ENCODE measurements at regions not wholly inside any gene's neighbourhood (a gene's known extent, or its start where the extent isn't known, plus 50 kb on each side); places are given as distances from the start of the nearest gene placed in this dataset.

DNA sequence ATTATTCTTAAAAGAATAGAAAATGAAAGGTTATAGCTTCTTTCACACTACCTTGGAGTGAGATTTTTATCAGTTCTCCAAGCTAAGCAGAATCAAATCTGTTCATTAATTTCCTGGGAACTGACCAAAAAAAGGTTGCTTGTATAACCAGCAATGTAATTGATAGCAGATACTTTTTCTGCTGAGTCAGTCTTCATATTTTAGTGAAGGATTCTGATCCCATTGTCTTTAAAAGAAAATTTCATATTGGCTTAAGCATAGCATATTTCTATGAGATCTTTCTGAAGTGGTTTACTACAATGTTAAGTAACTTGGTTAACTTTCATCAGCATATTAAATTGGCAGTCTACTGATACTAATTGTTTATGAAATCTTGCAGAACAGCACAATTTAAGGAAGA, 338.0 kb downstream of the TMX3 start:
- TF ChIP-seq EP300 (IDR thresholded peaks at IDR 0.05; ENCODE audit: borderline replicate concordance) (no peak), RAD21 (IDR thresholded peaks at IDR 0.05; ENCODE audit: low read depth) (no peak), ZBTB7A (IDR thresholded peaks at IDR 0.05; ENCODE audit: low read depth) (no peak), YY1 (IDR thresholded peaks at IDR 0.05; ENCODE audit: low read depth) (no peak), NFIC (IDR thresholded peaks at IDR 0.05) (no peak), FOXM1 (IDR thresholded peaks at IDR 0.05; ENCODE audit: borderline replicate concordance, low read depth) (no peak)
- TF ChIP-seq, protein P1, sequence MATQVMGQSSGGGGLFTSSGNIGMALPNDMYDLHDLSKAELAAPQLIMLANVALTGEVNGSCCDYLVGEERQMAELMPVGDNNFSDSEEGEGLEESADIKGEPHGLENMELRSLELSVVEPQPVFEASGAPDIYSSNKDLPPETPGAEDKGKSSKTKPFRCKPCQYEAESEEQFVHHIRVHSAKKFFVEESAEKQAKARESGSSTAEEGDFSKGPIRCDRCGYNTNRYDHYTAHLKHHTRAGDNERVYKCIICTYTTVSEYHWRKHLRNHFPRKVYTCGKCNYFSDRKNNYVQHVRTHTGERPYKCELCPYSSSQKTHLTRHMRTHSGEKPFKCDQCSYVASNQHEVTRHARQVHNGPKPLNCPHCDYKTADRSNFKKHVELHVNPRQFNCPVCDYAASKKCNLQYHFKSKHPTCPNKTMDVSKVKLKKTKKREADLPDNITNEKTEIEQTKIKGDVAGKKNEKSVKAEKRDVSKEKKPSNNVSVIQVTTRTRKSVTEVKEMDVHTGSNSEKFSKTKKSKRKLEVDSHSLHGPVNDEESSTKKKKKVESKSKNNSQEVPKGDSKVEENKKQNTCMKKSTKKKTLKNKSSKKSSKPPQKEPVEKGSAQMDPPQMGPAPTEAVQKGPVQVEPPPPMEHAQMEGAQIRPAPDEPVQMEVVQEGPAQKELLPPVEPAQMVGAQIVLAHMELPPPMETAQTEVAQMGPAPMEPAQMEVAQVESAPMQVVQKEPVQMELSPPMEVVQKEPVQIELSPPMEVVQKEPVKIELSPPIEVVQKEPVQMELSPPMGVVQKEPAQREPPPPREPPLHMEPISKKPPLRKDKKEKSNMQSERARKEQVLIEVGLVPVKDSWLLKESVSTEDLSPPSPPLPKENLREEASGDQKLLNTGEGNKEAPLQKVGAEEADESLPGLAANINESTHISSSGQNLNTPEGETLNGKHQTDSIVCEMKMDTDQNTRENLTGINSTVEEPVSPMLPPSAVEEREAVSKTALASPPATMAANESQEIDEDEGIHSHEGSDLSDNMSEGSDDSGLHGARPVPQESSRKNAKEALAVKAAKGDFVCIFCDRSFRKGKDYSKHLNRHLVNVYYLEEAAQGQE (IDR thresholded peaks at IDR 0.05; ENCODE audit: low read depth), result no peak
- TF ChIP-seq, protein P2, sequence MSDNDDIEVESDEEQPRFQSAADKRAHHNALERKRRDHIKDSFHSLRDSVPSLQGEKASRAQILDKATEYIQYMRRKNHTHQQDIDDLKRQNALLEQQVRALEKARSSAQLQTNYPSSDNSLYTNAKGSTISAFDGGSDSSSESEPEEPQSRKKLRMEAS (IDR thresholded peaks at IDR 0.05), result no peak
- TF ChIP-seq, protein P3, sequence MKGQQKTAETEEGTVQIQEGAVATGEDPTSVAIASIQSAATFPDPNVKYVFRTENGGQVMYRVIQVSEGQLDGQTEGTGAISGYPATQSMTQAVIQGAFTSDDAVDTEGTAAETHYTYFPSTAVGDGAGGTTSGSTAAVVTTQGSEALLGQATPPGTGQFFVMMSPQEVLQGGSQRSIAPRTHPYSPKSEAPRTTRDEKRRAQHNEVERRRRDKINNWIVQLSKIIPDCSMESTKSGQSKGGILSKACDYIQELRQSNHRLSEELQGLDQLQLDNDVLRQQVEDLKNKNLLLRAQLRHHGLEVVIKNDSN (IDR thresholded peaks at IDR 0.05), result no peak

DNA sequence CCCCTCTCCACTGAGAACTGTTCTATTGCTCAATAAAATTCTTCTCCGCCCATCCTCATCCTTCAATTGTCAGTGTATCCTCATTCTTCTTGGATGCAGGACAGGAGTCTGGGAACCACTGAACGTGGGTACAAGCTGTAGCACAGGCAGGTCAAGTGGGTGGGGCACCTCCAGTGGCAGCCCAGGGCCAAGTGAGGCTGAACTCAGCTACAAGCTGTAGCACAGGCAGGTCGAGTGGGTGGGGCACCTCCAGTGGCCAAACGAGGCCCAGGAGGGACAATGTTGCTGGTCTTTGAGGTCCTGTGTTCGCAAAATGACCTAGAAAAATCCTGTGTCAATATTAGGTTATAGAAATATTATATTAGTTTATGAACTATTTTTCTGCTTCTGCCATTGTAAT, 352.0 kb downstream of the TMX3 start:
- TF ChIP-seq TAF1 (IDR thresholded peaks at IDR 0.05; ENCODE audit: low read depth) (no peak), CREB1 (IDR thresholded peaks at IDR 0.05; ENCODE audit: low read depth) (no peak), RAD21 (IDR thresholded peaks at IDR 0.05; ENCODE audit: low read depth) (no peak), NFIC (IDR thresholded peaks at IDR 0.05) (no peak), YY1 (IDR thresholded peaks at IDR 0.05; ENCODE audit: low read depth) (no peak), TEAD4 (IDR thresholded peaks at IDR 0.05) (no peak), FOXM1 (IDR thresholded peaks at IDR 0.05; ENCODE audit: borderline replicate concordance, low read depth) (no peak), TCF12 (IDR thresholded peaks at IDR 0.05; ENCODE audit: low read depth) (no peak), EGR1 (IDR thresholded peaks at IDR 0.05) (no peak), EP300 (IDR thresholded peaks at IDR 0.05; ENCODE audit: borderline replicate concordance) (no peak)
- TF ChIP-seq, protein P1 (IDR thresholded peaks at IDR 0.05; ENCODE audit: low read depth), result no peak
- TF ChIP-seq, protein P2 (IDR thresholded peaks at IDR 0.05), result no peak
- TF ChIP-seq, protein P3 (IDR thresholded peaks at IDR 0.05), result no peak

DNA sequence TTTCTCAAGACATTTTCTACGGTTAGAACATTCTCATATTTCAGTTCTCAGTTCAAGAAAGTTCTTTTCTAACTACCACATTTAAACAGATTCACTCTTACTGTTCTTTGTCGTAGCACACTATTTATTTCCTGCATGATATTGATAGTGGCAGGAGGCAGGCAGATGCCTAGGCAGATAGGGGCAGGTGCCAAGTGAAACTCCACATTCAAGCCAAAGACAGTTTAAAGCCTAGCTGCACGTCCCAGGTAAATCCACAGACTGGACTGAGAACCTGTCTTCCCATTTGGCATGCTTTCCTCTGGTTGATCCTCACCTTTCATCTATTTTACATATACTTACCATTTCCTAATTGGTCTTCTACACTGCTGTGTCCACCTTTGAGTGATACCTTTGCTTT, 359.3 kb downstream of the TMX3 start:
- TF ChIP-seq EGR1 (IDR thresholded peaks at IDR 0.05) (no peak), FOXM1 (IDR thresholded peaks at IDR 0.05; ENCODE audit: borderline replicate concordance, low read depth) (no peak)
- TF ChIP-seq, protein P1 (IDR thresholded peaks at IDR 0.05; ENCODE audit: low read depth), result no peak
- TF ChIP-seq, protein P2 (IDR thresholded peaks at IDR 0.05), result no peak

DNA sequence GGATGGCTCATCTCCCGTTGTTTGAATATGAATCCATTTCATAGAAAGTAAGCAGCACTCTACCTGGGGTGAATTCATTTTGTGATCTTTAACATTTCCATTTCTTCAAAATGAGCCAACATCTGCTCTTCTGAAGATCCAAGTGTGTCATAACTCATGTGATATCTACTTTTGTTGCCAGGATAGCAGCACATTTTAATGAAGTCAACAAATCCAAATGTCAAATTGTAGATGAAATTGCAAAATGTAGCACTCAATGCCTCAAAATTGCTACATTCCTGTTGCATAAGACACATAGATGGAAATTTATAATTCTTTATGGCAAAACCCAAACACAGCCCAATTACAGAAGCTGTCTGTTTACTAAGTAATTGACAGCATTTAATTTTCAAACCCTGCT, 360.7 kb downstream of the TMX3 start:
- no peak for TF ChIP-seq ZBTB7A (IDR thresholded peaks at IDR 0.05; ENCODE audit: low read depth)
- TF ChIP-seq YY1 (IDR thresholded peaks at IDR 0.05; ENCODE audit: low read depth), result no peak
- no peak for TF ChIP-seq EP300 (IDR thresholded peaks at IDR 0.05; ENCODE audit: borderline replicate concordance)
- TF ChIP-seq EGR1 (IDR thresholded peaks at IDR 0.05), result no peak

DNA sequence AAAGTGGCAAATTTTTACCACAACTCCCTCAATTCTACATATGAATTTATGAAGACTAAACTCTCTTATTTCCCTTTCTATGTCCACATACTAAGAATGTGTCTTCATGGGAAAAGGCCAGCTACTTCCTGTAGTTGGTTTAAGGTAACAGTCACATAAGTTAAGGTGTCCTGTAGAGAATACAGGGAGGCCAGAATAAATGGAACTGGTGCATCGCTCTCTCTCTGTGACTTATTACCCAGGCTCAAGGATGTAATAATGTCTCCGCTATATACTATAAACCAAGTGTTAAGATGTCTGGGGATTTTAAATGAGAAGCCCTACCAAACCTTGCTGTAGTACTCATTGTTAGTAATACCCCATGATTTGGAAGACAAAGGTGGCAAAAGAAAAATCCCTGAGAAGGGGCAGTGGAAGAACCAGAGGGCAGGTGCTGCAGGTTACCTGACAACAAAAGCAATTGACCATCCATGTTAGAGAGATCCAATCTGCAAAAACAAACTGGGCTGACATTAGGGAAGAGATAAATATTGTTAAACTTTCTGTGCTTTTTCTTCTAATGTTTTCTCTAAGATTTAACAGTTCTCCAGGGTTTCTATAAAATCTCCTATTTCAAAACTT, 372.8 kb downstream of the TMX3 start:
- TF ChIP-seq, protein P3 (IDR thresholded peaks at IDR 0.05), result no peak
- TF ChIP-seq RAD21 (IDR thresholded peaks at IDR 0.05; ENCODE audit: low read depth) (no peak), EGR1 (IDR thresholded peaks at IDR 0.05) (no peak), TEAD4 (IDR thresholded peaks at IDR 0.05) (no peak)
- TF ChIP-seq, protein P2 (IDR thresholded peaks at IDR 0.05), result no peak

All from Ishikawa (cell line).